ENCODE measurements at regions not wholly inside any gene's neighbourhood (a gene's known extent, or its start where the extent isn't known, plus 50 kb on each side); places are given as distances from the start of the nearest gene placed in this dataset.

- H3K27me3 ChIP-seq (replicated peaks in 1 of 4; ENCODE audit: control extremely low read depth in 1 of 4, control insufficient read depth in 3 of 4, insufficient read depth in 4 of 4, low read length in 3 of 4) = no peaks in the 10 kb centered on the region
- H2AFZ ChIP-seq (ENCODE audit: insufficient read depth, low read depth, low read length, poor library complexity, severe bottlenecking) = no peak overlapping the region
- Mint-ChIP-seq H3K27me3 (peaks cover 3% of the 10 kb centered on the region), H3K4me3 (no peak overlapping the region), H3K4me1 (no peaks in the 10 kb centered on the region), H3K27ac (no peak overlapping the region), H3K9me3 (ENCODE audit: insufficient read depth) (no peaks in the 10 kb centered on the region)
- no peaks in the 10 kb centered on the region for H3K79me2 ChIP-seq (ENCODE audit: control insufficient read depth, insufficient read depth, low read length)
- intact Hi-C loops (cut with micrococcal nuclease) = no loop called here
- no peak for TF ChIP-seq EZH2 (IDR thresholded peaks at IDR 0.05; ENCODE audit: borderline replicate concordance, insufficient read depth, low read depth, low read length, poor library complexity, severe bottlenecking)
- TF ChIP-seq, protein P1, sequence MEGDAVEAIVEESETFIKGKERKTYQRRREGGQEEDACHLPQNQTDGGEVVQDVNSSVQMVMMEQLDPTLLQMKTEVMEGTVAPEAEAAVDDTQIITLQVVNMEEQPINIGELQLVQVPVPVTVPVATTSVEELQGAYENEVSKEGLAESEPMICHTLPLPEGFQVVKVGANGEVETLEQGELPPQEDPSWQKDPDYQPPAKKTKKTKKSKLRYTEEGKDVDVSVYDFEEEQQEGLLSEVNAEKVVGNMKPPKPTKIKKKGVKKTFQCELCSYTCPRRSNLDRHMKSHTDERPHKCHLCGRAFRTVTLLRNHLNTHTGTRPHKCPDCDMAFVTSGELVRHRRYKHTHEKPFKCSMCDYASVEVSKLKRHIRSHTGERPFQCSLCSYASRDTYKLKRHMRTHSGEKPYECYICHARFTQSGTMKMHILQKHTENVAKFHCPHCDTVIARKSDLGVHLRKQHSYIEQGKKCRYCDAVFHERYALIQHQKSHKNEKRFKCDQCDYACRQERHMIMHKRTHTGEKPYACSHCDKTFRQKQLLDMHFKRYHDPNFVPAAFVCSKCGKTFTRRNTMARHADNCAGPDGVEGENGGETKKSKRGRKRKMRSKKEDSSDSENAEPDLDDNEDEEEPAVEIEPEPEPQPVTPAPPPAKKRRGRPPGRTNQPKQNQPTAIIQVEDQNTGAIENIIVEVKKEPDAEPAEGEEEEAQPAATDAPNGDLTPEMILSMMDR (IDR thresholded peaks at IDR 0.05) = no peak
- no peak overlapping the region for H3K27ac ChIP-seq (ENCODE audit: low read length in 2 of 2)
- no peak for DNase-seq
- ATAC-seq (ENCODE audit: low read depth) = no peak
- H3K4me1 ChIP-seq (ENCODE audit: control insufficient read depth in 2 of 2, insufficient read depth in 2 of 2, low read length in 2 of 2) = no peaks in the 10 kb centered on the region
- no peak overlapping the region for H3K4me2 ChIP-seq (replicated peaks; ENCODE audit: low read depth, low read length, poor library complexity, severe bottlenecking)
- H3K9ac ChIP-seq (ENCODE audit: low read length) = no peak overlapping the region
- H3K4me3 ChIP-seq (ENCODE audit: control extremely low read depth in 1 of 5, extremely low read depth in 1 of 5, insufficient read depth in 1 of 5, low read depth in 2 of 5, low read length in 4 of 5) = no peak overlapping the region
- POLR2A ChIA-PET = no interaction called here
- 80% methylated on average over 5 of the region's 8 CpGs for WGBS (ENCODE audit: insufficient coverage)
- no peaks in the 10 kb centered on the region for H4K20me1 ChIP-seq (ENCODE audit: control insufficient read depth, insufficient read depth, low read length, poor library complexity, severe bottlenecking)
- no peaks in the 10 kb centered on the region for H3K36me3 ChIP-seq (replicated peaks in 1 of 2; ENCODE audit: control extremely low read depth in 1 of 2, control insufficient read depth in 1 of 2, extremely low read depth in 1 of 2, insufficient read depth in 2 of 2, low read length in 1 of 2)
- H3K9me3 ChIP-seq (ENCODE audit: control extremely low read depth in 1 of 3, control insufficient read depth in 2 of 3, insufficient read depth in 1 of 3, low read length in 2 of 3) = no peaks in the 10 kb centered on the region
- CTCF ChIA-PET = no interaction called here
Measured at GRCh38 chr5:6812800-6813731, 99.8 kb downstream of the TENT4A start.

DNA sequence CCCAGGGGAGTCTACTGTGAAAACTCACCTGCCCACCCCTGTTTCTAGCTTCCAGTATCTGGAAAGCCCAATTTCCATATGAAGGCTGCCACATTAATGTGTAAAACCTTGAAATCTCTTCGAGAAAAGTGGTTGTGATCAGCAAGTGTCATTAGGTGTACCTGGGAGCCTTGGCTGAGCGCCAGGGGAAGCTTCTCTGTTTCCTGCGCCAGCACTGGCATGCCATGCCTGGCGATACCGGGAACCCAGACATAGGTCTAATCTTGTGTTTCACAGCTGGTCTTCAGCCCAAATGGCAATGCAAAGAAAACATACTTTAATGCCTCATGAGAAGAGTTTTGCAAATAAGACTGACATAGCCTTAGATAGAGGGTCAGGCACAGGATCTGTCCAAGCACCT is 101.6 kb downstream of the TENT4A start:
- Histone ChIP-seq H3K27me3 (replicated peaks in 1 of 4; ENCODE audit: control extremely low read depth in 1 of 4, control insufficient read depth in 3 of 4, insufficient read depth in 4 of 4, low read length in 3 of 4) (peaks cover 0 to 4% (median 0%) of the 10 kb centered on the region in 4 experiments), H3K9ac (ENCODE audit: low read length) (no peak overlapping the region), H3K9me3 (ENCODE audit: control extremely low read depth in 1 of 3, control insufficient read depth in 2 of 3, insufficient read depth in 1 of 3, low read length in 2 of 3) (no peaks in the 10 kb centered on the region), H3K79me2 (ENCODE audit: control insufficient read depth, insufficient read depth, low read length) (no peaks in the 10 kb centered on the region), H4K20me1 (ENCODE audit: control insufficient read depth, insufficient read depth, low read length, poor library complexity, severe bottlenecking) (no peaks in the 10 kb centered on the region), H3K36me3 (replicated peaks in 1 of 2; ENCODE audit: control extremely low read depth in 1 of 2, control insufficient read depth in 1 of 2, extremely low read depth in 1 of 2, insufficient read depth in 2 of 2, low read length in 1 of 2) (no peaks in the 10 kb centered on the region), H3K4me2 (replicated peaks; ENCODE audit: low read depth, low read length, poor library complexity, severe bottlenecking) (no peak overlapping the region), H3K27ac (ENCODE audit: low read length in 2 of 2) (no peak overlapping the region), H2AFZ (ENCODE audit: insufficient read depth, low read depth, low read length, poor library complexity, severe bottlenecking) (no peak overlapping the region), H3K4me3 (ENCODE audit: control extremely low read depth in 1 of 5, extremely low read depth in 1 of 5, insufficient read depth in 1 of 5, low read depth in 2 of 5, low read length in 4 of 5) (no peak overlapping the region), H3K4me1 (ENCODE audit: control insufficient read depth in 2 of 2, insufficient read depth in 2 of 2, low read length in 2 of 2) (no peaks in the 10 kb centered on the region)
- no peak for TF ChIP-seq EZH2 (IDR thresholded peaks at IDR 0.05; ENCODE audit: borderline replicate concordance, insufficient read depth, low read depth, low read length, poor library complexity, severe bottlenecking)
- TF ChIP-seq, protein P1 (IDR thresholded peaks at IDR 0.05) = no peak
- Mint-ChIP-seq H3K27ac (no peak overlapping the region), H3K4me3 (no peak overlapping the region), H3K4me1 (no peaks in the 10 kb centered on the region), H3K27me3 (peaks cover 10% of the 10 kb centered on the region), H3K9me3 (ENCODE audit: insufficient read depth) (no peaks in the 10 kb centered on the region)
- 95% methylated on average over 5 of the region's 5 CpGs for WGBS (ENCODE audit: insufficient coverage)
- DNase-seq (no peak), ATAC-seq (ENCODE audit: low read depth) (no peak)
- ChIA-PET CTCF (no interaction called here), POLR2A (no interaction called here)
- intact Hi-C loops (cut with micrococcal nuclease) = no loop called here
